ENCODE measurements at regions not wholly inside any gene's neighbourhood (a gene's known extent, or its start where the extent isn't known, plus 50 kb on each side); places are given as distances from the start of the nearest gene placed in this dataset.

GRCh38 chr2:21422724-21423522, 299.2 kb downstream of the TDRD15 start:
- H3K4me3 ChIP-seq (ENCODE audit: low read length), result no peak overlapping the region
- no peaks in the 10 kb centered on the region for H3K9me3 ChIP-seq (replicated peaks; ENCODE audit: low read length)
- no peak overlapping the region for H3K9ac ChIP-seq (ENCODE audit: low read depth, low read length)
- no peak overlapping the region for H3K4me2 ChIP-seq (ENCODE audit: low read length)
- H3K27me3 ChIP-seq (ENCODE audit: control insufficient read depth, insufficient read depth, low read length), result no peaks in the 10 kb centered on the region
- H3K36me3 ChIP-seq (ENCODE audit: insufficient read depth, low read length), result no peaks in the 10 kb centered on the region
- no peaks in the 10 kb centered on the region for H3K4me1 ChIP-seq (ENCODE audit: control insufficient read depth, insufficient read depth, low read length)

GRCh38 chr2:21423854-21424253, 300.1 kb downstream of the TDRD15 start:
- H3K27me3 ChIP-seq (ENCODE audit: control insufficient read depth, insufficient read depth, low read length), result no peaks in the 10 kb centered on the region
- no peak overlapping the region for H3K4me3 ChIP-seq (ENCODE audit: low read length)
- H3K36me3 ChIP-seq (ENCODE audit: insufficient read depth, low read length), result no peaks in the 10 kb centered on the region
- H3K4me1 ChIP-seq (ENCODE audit: control insufficient read depth, insufficient read depth, low read length), result no peaks in the 10 kb centered on the region
- no peak overlapping the region for H3K4me2 ChIP-seq (ENCODE audit: low read length)
- H3K9me3 ChIP-seq (replicated peaks; ENCODE audit: low read length), result no peaks in the 10 kb centered on the region
- H3K9ac ChIP-seq (ENCODE audit: low read depth, low read length), result no peak overlapping the region

- H3K9me3 ChIP-seq (replicated peaks; ENCODE audit: low read length), result no peaks in the 10 kb centered on the region
- no peak overlapping the region for H3K4me3 ChIP-seq (ENCODE audit: low read length)
- H3K9ac ChIP-seq (ENCODE audit: low read depth, low read length), result no peak overlapping the region
- H3K4me1 ChIP-seq (ENCODE audit: control insufficient read depth, insufficient read depth, low read length), result no peaks in the 10 kb centered on the region
- no peak overlapping the region for H3K4me2 ChIP-seq (ENCODE audit: low read length)
- H3K36me3 ChIP-seq (ENCODE audit: insufficient read depth, low read length), result no peaks in the 10 kb centered on the region
- no peaks in the 10 kb centered on the region for H3K27me3 ChIP-seq (ENCODE audit: control insufficient read depth, insufficient read depth, low read length)
Observed at GRCh38 chr2:21424375-21424774, 300.6 kb downstream of the TDRD15 start.

GRCh38 chr2:21427606-21428005, 303.8 kb downstream of the TDRD15 start:
- H3K36me3 ChIP-seq (ENCODE audit: insufficient read depth, low read length), result no peaks in the 10 kb centered on the region
- no peaks in the 10 kb centered on the region for H3K27me3 ChIP-seq (ENCODE audit: control insufficient read depth, insufficient read depth, low read length)
- no peak overlapping the region for H3K4me3 ChIP-seq (ENCODE audit: low read length)
- no peaks in the 10 kb centered on the region for H3K9me3 ChIP-seq (replicated peaks; ENCODE audit: low read length)
- H3K9ac ChIP-seq (ENCODE audit: low read depth, low read length), result no peak overlapping the region
- H3K4me2 ChIP-seq (ENCODE audit: low read length), result no peak overlapping the region
- no peaks in the 10 kb centered on the region for H3K4me1 ChIP-seq (ENCODE audit: control insufficient read depth, insufficient read depth, low read length)

- no peak overlapping the region for H3K9ac ChIP-seq (ENCODE audit: low read depth, low read length)
- H3K36me3 ChIP-seq (ENCODE audit: insufficient read depth, low read length), result no peaks in the 10 kb centered on the region
- H3K9me3 ChIP-seq (replicated peaks; ENCODE audit: low read length), result no peaks in the 10 kb centered on the region
- H3K4me2 ChIP-seq (ENCODE audit: low read length), result no peak overlapping the region
- no peaks in the 10 kb centered on the region for H3K27me3 ChIP-seq (ENCODE audit: control insufficient read depth, insufficient read depth, low read length)
- H3K4me3 ChIP-seq (ENCODE audit: low read length), result no peak overlapping the region
- H3K4me1 ChIP-seq (ENCODE audit: control insufficient read depth, insufficient read depth, low read length), result no peaks in the 10 kb centered on the region
Observed at GRCh38 chr2:21428754-21429153, 305.0 kb downstream of the TDRD15 start.

- Histone ChIP-seq H3K4me3 (ENCODE audit: low read length) (no peak overlapping the region), H3K4me1 (ENCODE audit: control insufficient read depth, insufficient read depth, low read length) (no peaks in the 10 kb centered on the region), H3K9me3 (replicated peaks; ENCODE audit: low read length) (no peaks in the 10 kb centered on the region)
Observed at GRCh38 chr2:21429747-21430146, 306.0 kb downstream of the TDRD15 start.

GRCh38 chr2:21431078-21431477, 307.3 kb downstream of the TDRD15 start:
- Histone ChIP-seq H3K9me3 (replicated peaks; ENCODE audit: low read length) (no peaks in the 10 kb centered on the region), H3K4me2 (ENCODE audit: low read length) (no peak overlapping the region), H3K4me1 (ENCODE audit: control insufficient read depth, insufficient read depth, low read length) (no peaks in the 10 kb centered on the region), H3K4me3 (ENCODE audit: low read length) (no peak overlapping the region), H3K27me3 (ENCODE audit: control insufficient read depth, insufficient read depth, low read length) (no peaks in the 10 kb centered on the region), H3K36me3 (ENCODE audit: insufficient read depth, low read length) (no peaks in the 10 kb centered on the region), H3K9ac (ENCODE audit: low read depth, low read length) (no peak overlapping the region)

More at GRCh38 chr2:21429747-21430146, 306.0 kb downstream of the TDRD15 start:
- no peak overlapping the region for H3K4me2 ChIP-seq (ENCODE audit: low read length)
- H3K9ac ChIP-seq (ENCODE audit: low read depth, low read length), result no peak overlapping the region
- no peaks in the 10 kb centered on the region for H3K36me3 ChIP-seq (ENCODE audit: insufficient read depth, low read length)
- H3K27me3 ChIP-seq (ENCODE audit: control insufficient read depth, insufficient read depth, low read length), result no peaks in the 10 kb centered on the region

GRCh38 chr2:21438949-21439348, 315.2 kb downstream of the TDRD15 start:
- Histone ChIP-seq H3K36me3 (ENCODE audit: insufficient read depth, low read length) (no peaks in the 10 kb centered on the region), H3K9me3 (replicated peaks; ENCODE audit: low read length) (no peaks in the 10 kb centered on the region), H3K27me3 (ENCODE audit: control insufficient read depth, insufficient read depth, low read length) (no peaks in the 10 kb centered on the region), H3K4me1 (ENCODE audit: control insufficient read depth, insufficient read depth, low read length) (no peaks in the 10 kb centered on the region), H3K9ac (ENCODE audit: low read depth, low read length) (no peak overlapping the region), H3K4me2 (ENCODE audit: low read length) (no peak overlapping the region), H3K4me3 (ENCODE audit: low read length) (no peak overlapping the region)

GRCh38 chr2:21441442-21441841, 317.7 kb downstream of the TDRD15 start:
- Histone ChIP-seq H3K9ac (ENCODE audit: low read depth, low read length) (no peak overlapping the region), H3K36me3 (ENCODE audit: insufficient read depth, low read length) (no peaks in the 10 kb centered on the region), H3K4me2 (ENCODE audit: low read length) (no peak overlapping the region), H3K27me3 (ENCODE audit: control insufficient read depth, insufficient read depth, low read length) (no peaks in the 10 kb centered on the region), H3K4me1 (ENCODE audit: control insufficient read depth, insufficient read depth, low read length) (no peaks in the 10 kb centered on the region), H3K9me3 (replicated peaks; ENCODE audit: low read length) (no peaks in the 10 kb centered on the region), H3K4me3 (ENCODE audit: low read length) (no peak overlapping the region)

- H3K4me3 ChIP-seq (ENCODE audit: low read length), result no peak overlapping the region
- no peaks in the 10 kb centered on the region for H3K27me3 ChIP-seq (ENCODE audit: control insufficient read depth, insufficient read depth, low read length)
- no peaks in the 10 kb centered on the region for H3K4me1 ChIP-seq (ENCODE audit: control insufficient read depth, insufficient read depth, low read length)
- no peaks in the 10 kb centered on the region for H3K36me3 ChIP-seq (ENCODE audit: insufficient read depth, low read length)
- no peaks in the 10 kb centered on the region for H3K9me3 ChIP-seq (replicated peaks; ENCODE audit: low read length)
- H3K4me2 ChIP-seq (ENCODE audit: low read length), result no peak overlapping the region
- no peak overlapping the region for H3K9ac ChIP-seq (ENCODE audit: low read depth, low read length)
Observed at GRCh38 chr2:21443494-21444105, 319.8 kb downstream of the TDRD15 start.

GRCh38 chr2:21449881-21450280, 326.1 kb downstream of the TDRD15 start:
- H3K36me3 ChIP-seq (ENCODE audit: insufficient read depth, low read length), result no peaks in the 10 kb centered on the region
- H3K4me1 ChIP-seq (ENCODE audit: control insufficient read depth, insufficient read depth, low read length), result no peaks in the 10 kb centered on the region

GRCh38 chr2:21451403-21451802, 327.6 kb downstream of the TDRD15 start:
- Histone ChIP-seq H3K9ac (ENCODE audit: low read depth, low read length) (no peak overlapping the region), H3K36me3 (ENCODE audit: insufficient read depth, low read length) (no peaks in the 10 kb centered on the region), H3K9me3 (replicated peaks; ENCODE audit: low read length) (no peaks in the 10 kb centered on the region), H3K4me2 (ENCODE audit: low read length) (no peak overlapping the region), H3K27me3 (ENCODE audit: control insufficient read depth, insufficient read depth, low read length) (no peaks in the 10 kb centered on the region), H3K4me1 (ENCODE audit: control insufficient read depth, insufficient read depth, low read length) (no peaks in the 10 kb centered on the region), H3K4me3 (ENCODE audit: low read length) (no peak overlapping the region)

More at GRCh38 chr2:21449881-21450280, 326.1 kb downstream of the TDRD15 start:
- H3K9ac ChIP-seq (ENCODE audit: low read depth, low read length), result no peak overlapping the region
- no peaks in the 10 kb centered on the region for H3K27me3 ChIP-seq (ENCODE audit: control insufficient read depth, insufficient read depth, low read length)
- H3K4me3 ChIP-seq (ENCODE audit: low read length), result no peak overlapping the region
- H3K9me3 ChIP-seq (replicated peaks; ENCODE audit: low read length), result no peaks in the 10 kb centered on the region
- no peak overlapping the region for H3K4me2 ChIP-seq (ENCODE audit: low read length)

Measured in skeletal muscle satellite cell (primary cell).